22Rv1 (cell line): ENCODE measurements at regions not wholly inside any gene's neighbourhood (a gene's known extent, or its start where the extent isn't known, plus 50 kb on each side); places are given as distances from the start of the nearest gene placed in this dataset.
"Not testable (repeated sequence)": the region's sequence is repeated elsewhere in the genome, so short reads cannot be mapped to it uniquely, and the experiment has no call there.

ENCODE experiments used
- H3K27ac ChIP-seq: fragments of 450-650 bp; 2 replicates; pipeline ENCODE4 v1.5.1; 2017
- ZFX ChIP-seq: fragments of 450-650 bp; IDR thresholded peaks from 2 replicates; pipeline ENCODE4 v1.6.1; 2017; ENCODE audit warnings: antibody characterized with exemption, borderline replicate concordance
- TF ChIP-seq, protein P1 (sequence below): fragments of 450-650 bp; IDR thresholded peaks from 2 replicates; pipeline ENCODE4 v1.5.1; 2017; ENCODE audit warnings: mild to moderate bottlenecking

DNA sequence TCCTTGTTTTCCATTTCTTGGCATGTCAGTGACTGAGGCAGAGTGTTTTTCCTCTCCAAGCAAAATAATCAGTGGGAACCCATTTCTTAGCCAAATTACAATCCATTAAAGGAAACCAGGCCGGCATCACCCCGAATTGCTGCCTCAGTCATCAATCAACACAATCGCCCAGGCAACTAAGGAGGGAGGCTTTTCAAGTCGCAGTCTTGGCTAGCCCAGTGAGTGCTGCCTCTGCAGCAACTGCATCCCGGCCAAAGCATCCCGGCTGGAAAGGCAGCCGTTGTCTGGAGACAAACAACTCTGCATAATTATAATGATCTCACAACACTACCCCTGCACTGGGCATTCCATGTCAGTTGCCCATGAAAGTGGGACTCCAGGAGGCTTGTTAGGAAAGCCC, 213.5 kb upstream of the PRICKLE2 start:
- TF ChIP-seq, protein P1, sequence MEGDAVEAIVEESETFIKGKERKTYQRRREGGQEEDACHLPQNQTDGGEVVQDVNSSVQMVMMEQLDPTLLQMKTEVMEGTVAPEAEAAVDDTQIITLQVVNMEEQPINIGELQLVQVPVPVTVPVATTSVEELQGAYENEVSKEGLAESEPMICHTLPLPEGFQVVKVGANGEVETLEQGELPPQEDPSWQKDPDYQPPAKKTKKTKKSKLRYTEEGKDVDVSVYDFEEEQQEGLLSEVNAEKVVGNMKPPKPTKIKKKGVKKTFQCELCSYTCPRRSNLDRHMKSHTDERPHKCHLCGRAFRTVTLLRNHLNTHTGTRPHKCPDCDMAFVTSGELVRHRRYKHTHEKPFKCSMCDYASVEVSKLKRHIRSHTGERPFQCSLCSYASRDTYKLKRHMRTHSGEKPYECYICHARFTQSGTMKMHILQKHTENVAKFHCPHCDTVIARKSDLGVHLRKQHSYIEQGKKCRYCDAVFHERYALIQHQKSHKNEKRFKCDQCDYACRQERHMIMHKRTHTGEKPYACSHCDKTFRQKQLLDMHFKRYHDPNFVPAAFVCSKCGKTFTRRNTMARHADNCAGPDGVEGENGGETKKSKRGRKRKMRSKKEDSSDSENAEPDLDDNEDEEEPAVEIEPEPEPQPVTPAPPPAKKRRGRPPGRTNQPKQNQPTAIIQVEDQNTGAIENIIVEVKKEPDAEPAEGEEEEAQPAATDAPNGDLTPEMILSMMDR, result no peak
- no peak for TF ChIP-seq ZFX
- H3K27ac ChIP-seq, result no peak overlapping the region

DNA sequence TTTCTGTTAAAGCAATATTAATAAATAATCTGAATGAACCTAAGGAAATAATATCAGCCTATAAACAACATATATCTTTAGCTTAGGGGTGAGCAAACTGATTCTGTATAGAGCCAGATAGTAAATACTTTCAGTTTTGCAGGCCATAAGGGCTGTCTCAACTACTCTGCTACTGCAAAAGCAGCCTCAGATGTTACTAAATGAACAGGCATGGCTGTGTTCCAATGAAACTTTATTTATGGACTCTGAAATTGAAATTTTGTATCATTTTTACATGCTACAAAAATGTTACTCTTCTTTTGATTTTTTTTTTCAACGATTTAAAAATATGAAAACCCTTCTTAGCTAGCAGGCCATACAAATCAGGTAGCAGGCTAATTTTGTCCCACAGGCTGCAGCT, 212.8 kb upstream of the PRICKLE2 start:
- H3K27ac ChIP-seq, result no peak overlapping the region
- TF ChIP-seq, protein P1, result no peak
- TF ChIP-seq ZFX, result no peak

DNA sequence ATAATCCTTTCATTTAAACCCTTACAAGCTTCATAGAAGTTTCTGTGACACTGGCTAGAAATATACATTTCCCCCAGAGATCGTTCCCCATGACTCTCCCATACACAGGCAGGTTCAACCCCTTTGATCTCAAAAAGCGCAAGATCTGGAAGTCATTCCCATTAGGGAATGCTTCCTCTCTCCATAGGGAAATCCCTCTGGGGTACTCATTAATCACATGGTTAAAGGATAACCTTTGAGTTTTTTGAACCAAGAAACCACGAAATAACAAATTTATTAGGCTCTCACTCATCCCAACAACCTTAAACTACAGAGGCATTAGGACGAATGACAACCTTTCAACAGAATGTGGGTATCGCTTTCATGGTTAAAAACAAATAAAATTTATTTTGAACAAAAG, 211.9 kb upstream of the PRICKLE2 start:
- TF ChIP-seq, protein P1, result no peak
- no peak for TF ChIP-seq ZFX
- no peak overlapping the region for H3K27ac ChIP-seq

DNA sequence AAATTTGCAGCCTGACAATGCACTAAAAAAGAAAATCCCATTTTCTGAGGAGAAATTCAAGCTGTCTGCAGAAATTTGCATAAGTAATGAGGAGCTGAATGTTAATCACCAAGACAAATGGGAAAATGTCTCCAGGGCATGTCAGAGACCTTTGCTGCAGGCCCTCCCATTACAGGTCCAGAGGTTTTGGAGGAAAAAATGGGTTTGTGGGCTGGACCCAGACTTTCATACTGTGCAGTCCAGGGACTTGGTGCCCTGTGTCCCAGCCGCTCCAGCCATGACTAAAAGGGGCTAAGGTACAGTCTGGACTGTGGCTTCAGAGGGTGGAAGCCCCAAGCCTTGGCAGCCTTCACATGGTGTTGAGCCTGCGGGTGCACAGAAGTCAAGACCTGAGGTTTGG, 209.8 kb upstream of the PRICKLE2 start:
- not testable (repeated sequence) for H3K27ac ChIP-seq

DNA sequence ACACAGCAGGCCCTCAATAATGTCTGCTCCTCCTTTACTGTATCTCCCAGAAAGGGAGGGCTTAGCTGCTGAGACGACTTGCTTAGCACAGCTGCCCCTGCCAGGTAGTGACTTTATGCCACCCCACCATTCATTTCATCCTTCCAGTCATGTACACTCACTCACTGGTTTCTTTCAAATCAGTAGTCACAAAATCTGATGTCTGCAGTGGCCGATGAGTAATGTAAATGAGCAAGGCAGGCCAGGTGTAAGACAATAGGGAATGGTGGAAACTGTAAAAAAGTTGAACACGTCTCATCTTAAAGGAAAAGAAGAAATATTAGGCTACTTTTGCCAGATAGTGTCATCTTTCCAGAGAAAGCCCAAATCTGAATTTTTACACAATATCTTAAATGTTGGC, 207.6 kb upstream of the PRICKLE2 start:
- TF ChIP-seq, protein P1, result no peak
- TF ChIP-seq ZFX, result no peak
- H3K27ac ChIP-seq, result no peak overlapping the region

DNA sequence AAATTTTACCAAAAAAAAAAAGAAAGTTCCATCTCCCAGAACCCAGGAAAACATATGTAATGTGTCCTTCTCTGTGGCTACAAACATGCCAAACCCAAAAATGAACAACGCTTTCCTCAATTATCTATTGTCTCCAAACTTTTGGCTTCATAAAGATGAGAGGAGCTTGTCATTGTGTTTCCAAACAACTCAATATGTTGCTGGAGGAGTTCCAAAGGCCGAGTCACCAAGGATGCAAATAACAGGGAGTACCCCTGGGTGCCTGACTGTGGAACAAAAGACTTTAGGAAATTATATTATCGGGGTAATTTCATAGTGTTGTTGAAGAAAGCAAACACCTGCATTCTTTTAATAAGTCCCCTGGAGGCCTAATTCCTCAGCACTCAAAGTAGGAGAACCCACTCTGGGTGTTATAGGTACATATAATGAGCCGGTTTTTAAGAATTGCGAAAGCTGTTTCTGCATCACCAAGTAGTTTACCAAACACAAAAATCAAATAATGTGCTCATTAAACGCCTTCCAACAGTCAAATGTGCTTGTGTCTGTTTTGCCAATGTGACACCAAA, 206.3 kb upstream of the PRICKLE2 start:
- H3K27ac ChIP-seq, result no peak overlapping the region
- TF ChIP-seq ZFX, result no peak
- TF ChIP-seq, protein P1, result no peak

DNA sequence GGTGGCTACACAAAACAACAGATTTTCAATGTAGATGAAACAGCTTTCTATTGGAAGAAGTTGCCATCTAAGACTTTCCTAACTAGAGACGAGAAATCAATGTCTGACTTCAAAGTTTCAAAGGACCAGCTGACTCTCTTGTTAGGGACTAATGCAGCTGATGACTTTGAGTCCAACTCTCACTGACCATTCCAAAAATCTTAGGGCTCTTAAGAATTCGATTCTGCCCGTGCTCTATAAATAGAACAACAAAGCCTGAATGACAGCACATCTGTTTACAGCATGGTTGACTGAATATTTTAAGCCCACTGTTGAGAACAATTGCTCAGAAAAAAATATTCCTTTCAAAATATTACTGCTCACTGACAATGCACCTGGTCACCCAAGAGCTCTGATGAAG, 202.4 kb upstream of the PRICKLE2 start:
- TF ChIP-seq, protein P1, result no peak
- TF ChIP-seq ZFX, result no peak
- H3K27ac ChIP-seq, result no peak overlapping the region

DNA sequence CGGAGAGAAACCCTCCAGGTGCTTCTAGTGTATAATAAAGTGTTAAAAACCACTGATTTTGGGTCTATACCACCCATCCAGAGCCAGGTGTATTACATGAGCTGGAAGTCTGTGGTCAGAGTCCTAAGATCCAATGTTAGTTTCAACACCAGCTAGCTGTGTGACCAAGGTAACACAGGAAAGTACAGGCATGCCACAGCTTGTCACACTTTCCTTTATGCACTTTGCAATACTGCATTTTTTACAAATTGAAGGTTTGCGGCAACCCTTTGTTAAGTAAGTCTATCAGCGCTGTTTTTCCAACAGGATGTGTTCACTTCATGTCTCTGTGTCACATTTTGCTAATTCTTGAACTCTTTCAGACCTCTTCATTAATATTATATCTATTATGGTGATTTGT, 201.3 kb upstream of the PRICKLE2 start:
- TF ChIP-seq ZFX, result no peak
- TF ChIP-seq, protein P1, result no peak
- H3K27ac ChIP-seq, result no peak overlapping the region
